GM12874 (cell line): ENCODE measurements at regions not wholly inside any gene's neighbourhood (a gene's known extent, or its start where the extent isn't known, plus 50 kb on each side); places are given as distances from the start of the nearest gene placed in this dataset.

ENCODE experiments used
- CTCF ChIP-seq: IDR thresholded peaks from 2 replicates; pipeline ENCODE4 v1.5.1; 2011; ENCODE audit warnings: low read depth, mild to moderate bottlenecking, control low read depth, low read length, moderate library complexity; ENCODE audit not compliant: insufficient read depth

- TF ChIP-seq CTCF = no peak
Measured at GRCh38 chr6:6931071-6932025, 176.4 kb upstream of the RREB1 start.

- TF ChIP-seq CTCF = no peak
Measured at GRCh38 chr6:6932341-6932740, 175.4 kb upstream of the RREB1 start.

GRCh38 chr6:6932968-6933367 is 174.8 kb upstream of the RREB1 start:
- no peak for TF ChIP-seq CTCF

GRCh38 chr6:6940031-6941025 is 167.4 kb upstream of the RREB1 start:
- TF ChIP-seq CTCF = no peak

DNA sequence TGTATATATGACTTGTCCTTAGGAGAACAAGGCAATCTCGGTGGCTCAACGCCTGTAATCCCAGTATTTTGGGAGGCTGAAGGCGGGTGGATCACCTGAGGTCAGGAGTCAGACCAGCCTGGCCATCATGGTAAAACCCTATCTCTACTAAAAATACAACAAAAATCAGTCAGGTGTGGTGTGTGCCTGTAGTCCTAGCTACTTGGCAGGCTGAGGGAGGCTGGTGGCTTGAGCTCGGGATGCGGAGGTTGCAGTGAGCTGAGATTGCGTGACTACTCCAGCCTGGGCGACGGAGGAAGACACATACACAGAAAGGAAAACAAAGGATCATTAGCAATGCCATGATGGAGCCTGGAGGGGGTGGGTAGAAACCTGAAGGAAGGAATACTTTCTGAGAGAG is 166.6 kb upstream of the RREB1 start:
- TF ChIP-seq CTCF = no peak

DNA sequence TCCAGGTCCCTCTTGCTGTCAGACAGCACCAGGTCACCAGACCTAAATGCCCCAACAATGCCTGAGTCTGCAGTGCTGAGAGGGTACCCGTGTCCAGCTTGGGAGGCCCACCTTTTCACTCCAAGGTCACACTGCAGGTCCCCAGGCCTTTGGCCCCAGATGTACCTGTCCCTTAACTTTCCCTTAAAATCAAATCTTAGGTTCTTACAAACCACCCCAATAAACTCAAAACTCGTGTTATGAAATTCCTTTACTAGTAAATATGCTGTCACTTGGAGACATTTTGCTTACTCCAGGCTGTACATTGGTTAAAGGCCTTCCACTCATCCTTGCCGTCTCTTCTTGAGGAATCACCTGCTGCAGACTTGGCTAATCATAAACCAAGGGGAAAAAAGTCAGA is 165.7 kb upstream of the RREB1 start:
- no peak for TF ChIP-seq CTCF

DNA sequence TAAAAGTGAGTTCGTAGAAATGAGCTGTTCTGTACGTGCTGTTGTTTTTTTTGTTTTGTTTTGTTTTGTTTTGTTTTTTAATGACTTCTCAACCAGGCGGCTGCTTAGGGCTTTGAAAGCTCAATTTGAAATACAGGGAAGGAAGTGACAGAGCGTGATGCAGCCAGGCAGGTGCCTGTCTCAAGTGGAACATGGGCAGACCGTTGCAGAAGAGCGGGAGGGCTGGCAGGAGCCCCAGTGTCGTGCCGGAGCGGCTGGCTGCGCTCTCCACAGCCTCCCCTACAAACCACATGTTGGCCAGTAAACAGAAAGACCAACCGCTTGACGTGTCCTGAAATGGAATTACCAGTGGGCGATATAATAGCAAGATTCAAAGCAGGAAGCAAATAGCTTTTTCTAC is 164.9 kb upstream of the RREB1 start:
- TF ChIP-seq CTCF = no peak
